ENCODE measurements at regions not wholly inside any gene's neighbourhood (a gene's known extent, or its start where the extent isn't known, plus 50 kb on each side); places are given as distances from the start of the nearest gene placed in this dataset.

DNA sequence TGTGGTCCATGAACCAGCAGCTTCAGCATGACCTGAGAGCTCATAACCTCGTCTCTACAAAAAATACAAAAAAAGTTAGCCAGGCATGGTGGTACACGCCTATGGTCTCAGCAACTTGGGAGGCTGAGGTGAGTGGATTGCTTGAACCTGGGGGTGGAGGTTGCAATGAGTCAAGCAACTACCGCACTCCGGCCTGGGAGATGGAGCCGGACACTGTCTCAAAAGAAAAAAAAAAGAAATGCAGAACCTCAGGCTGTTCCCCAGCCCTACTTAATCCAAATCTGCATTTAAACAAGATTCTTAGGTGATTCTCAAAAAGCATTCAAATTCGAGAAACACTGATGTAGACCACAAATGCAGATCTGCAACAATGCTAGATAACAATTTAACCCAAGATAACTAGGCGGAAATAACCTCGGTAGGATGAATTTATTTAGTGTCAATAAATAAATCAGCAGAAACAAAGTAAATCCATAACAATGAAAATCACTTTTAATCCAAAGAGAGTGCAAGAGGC is 203.5 kb downstream of the SP3 start:
- no peak overlapping the region for H3K4me3 ChIP-seq (ENCODE audit: low read length)
- H2AFZ ChIP-seq (ENCODE audit: low read length), result no peak overlapping the region
- H3K79me2 ChIP-seq (ENCODE audit: low read length), result no peaks in the 10 kb centered on the region
- no peaks in the 10 kb centered on the region for H3K9me3 ChIP-seq (replicated peaks; ENCODE audit: insufficient read depth, low read length)
- H3F3A ChIP-seq (ENCODE audit: insufficient read depth, low read length), result no peaks in the 10 kb centered on the region
- no peak for DNase-seq
- no peaks in the 10 kb centered on the region for H3K36me3 ChIP-seq (replicated peaks; ENCODE audit: insufficient read depth, low read length)
- H3K4me2 ChIP-seq (ENCODE audit: low read depth, low read length), result no peak overlapping the region
- H3K27ac ChIP-seq (ENCODE audit: low read length), result no peak overlapping the region
- no peak overlapping the region for H3K9ac ChIP-seq (ENCODE audit: low read length)
- H3K9me2 ChIP-seq (replicated peaks; ENCODE audit: insufficient read depth, low read length), result no peaks in the 10 kb centered on the region
- TF ChIP-seq EZH2phosphoT487 (IDR thresholded peaks at IDR 0.05; ENCODE audit: low read length) (no peak), EZH2 (optimal IDR thresholded peaks at IDR 0.05; ENCODE audit: low read depth, low read length) (no peak), CTCF (IDR thresholded peaks at IDR 0.05; ENCODE audit: low read length) (no peak)
- H4K20me1 ChIP-seq (ENCODE audit: insufficient read depth, low read length), result no peaks in the 10 kb centered on the region
- H3K27me3 ChIP-seq (replicated peaks; ENCODE audit: insufficient read depth, low read length), result no peaks in the 10 kb centered on the region
- H3K4me1 ChIP-seq (ENCODE audit: low read length), result no peaks in the 10 kb centered on the region

DNA sequence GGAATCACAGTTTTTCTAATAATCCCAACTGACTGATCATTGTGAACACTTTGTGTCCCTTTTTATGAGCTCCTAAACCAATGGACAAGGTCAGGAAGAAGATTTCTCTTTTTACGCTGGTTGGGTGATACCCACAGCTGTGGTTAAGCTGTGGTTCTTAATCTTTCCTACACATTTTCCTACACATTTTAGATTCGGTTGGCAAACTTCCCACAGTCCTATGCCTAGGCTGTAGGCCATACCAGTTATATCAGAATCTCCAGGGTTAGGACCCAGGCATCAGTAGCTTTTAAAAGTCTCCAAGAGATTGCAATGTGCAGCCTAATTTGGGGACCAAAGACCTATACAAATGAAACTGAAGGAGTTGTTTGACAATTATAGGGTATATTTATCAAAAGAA is 203.0 kb downstream of the SP3 start:
- Histone ChIP-seq H3K4me2 (ENCODE audit: low read depth, low read length) (no peak overlapping the region), H3K79me2 (ENCODE audit: low read length) (no peaks in the 10 kb centered on the region), H3K36me3 (replicated peaks; ENCODE audit: insufficient read depth, low read length) (no peaks in the 10 kb centered on the region), H3K27ac (ENCODE audit: low read length) (no peak overlapping the region), H3K9me3 (replicated peaks; ENCODE audit: insufficient read depth, low read length) (no peaks in the 10 kb centered on the region), H3K4me3 (ENCODE audit: low read length) (no peak overlapping the region), H3K4me1 (ENCODE audit: low read length) (no peaks in the 10 kb centered on the region), H4K20me1 (ENCODE audit: insufficient read depth, low read length) (no peaks in the 10 kb centered on the region), H3K9ac (ENCODE audit: low read length) (no peak overlapping the region), H3K27me3 (replicated peaks; ENCODE audit: insufficient read depth, low read length) (no peaks in the 10 kb centered on the region), H3K9me2 (replicated peaks; ENCODE audit: insufficient read depth, low read length) (no peaks in the 10 kb centered on the region), H2AFZ (ENCODE audit: low read length) (no peak overlapping the region), H3F3A (ENCODE audit: insufficient read depth, low read length) (no peaks in the 10 kb centered on the region)
- TF ChIP-seq CTCF (IDR thresholded peaks at IDR 0.05; ENCODE audit: low read length) (no peak), EZH2phosphoT487 (IDR thresholded peaks at IDR 0.05; ENCODE audit: low read length) (no peak), EZH2 (optimal IDR thresholded peaks at IDR 0.05; ENCODE audit: low read depth, low read length) (no peak)
- DNase-seq, result no peak

GRCh38 chr2:173762864-173763263 is 202.3 kb downstream of the SP3 start:
- no peak for DNase-seq
- no peak overlapping the region for H3K4me3 ChIP-seq (ENCODE audit: low read length)
- H3K79me2 ChIP-seq (ENCODE audit: low read length), result no peaks in the 10 kb centered on the region
- TF ChIP-seq EZH2phosphoT487 (IDR thresholded peaks at IDR 0.05; ENCODE audit: low read length), result no peak
- TF ChIP-seq EZH2 (optimal IDR thresholded peaks at IDR 0.05; ENCODE audit: low read depth, low read length), result no peak
- no peak for TF ChIP-seq CTCF (IDR thresholded peaks at IDR 0.05; ENCODE audit: low read length)
- no peaks in the 10 kb centered on the region for H3K9me3 ChIP-seq (replicated peaks; ENCODE audit: insufficient read depth, low read length)
- H2AFZ ChIP-seq (ENCODE audit: low read length), result no peak overlapping the region
- H3K4me1 ChIP-seq (ENCODE audit: low read length), result no peaks in the 10 kb centered on the region
- H3F3A ChIP-seq (ENCODE audit: insufficient read depth, low read length), result no peaks in the 10 kb centered on the region
- H3K27ac ChIP-seq (ENCODE audit: low read length), result no peak overlapping the region
- no peaks in the 10 kb centered on the region for H4K20me1 ChIP-seq (ENCODE audit: insufficient read depth, low read length)
- no peak overlapping the region for H3K9ac ChIP-seq (ENCODE audit: low read length)
- H3K4me2 ChIP-seq (ENCODE audit: low read depth, low read length), result no peak overlapping the region
- H3K36me3 ChIP-seq (replicated peaks; ENCODE audit: insufficient read depth, low read length), result no peaks in the 10 kb centered on the region
- no peaks in the 10 kb centered on the region for H3K9me2 ChIP-seq (replicated peaks; ENCODE audit: insufficient read depth, low read length)
- no peaks in the 10 kb centered on the region for H3K27me3 ChIP-seq (replicated peaks; ENCODE audit: insufficient read depth, low read length)
